RWPE1 (cell line): ENCODE measurements at regions not wholly inside any gene's neighbourhood (a gene's known extent, or its start where the extent isn't known, plus 50 kb on each side); places are given as distances from the start of the nearest gene placed in this dataset.

Source experiments
- CTCF ChIA-PET: fragments of 350-600 bp; sonication (Branson Sonifier 250); formaldehyde crosslinking; extraction: SDS; loops from one replicate; lab custom pipeline; 2021; lab: Yijun Ruan, JAX
- POLR2A ChIA-PET: fragments of 400-600 bp; formaldehyde crosslinking; extraction: SDS; loops from one replicate; lab custom pipeline; 2020; ENCODE audit warnings: antibody characterized with exemption; ENCODE audit not compliant: low non-redundant PET; lab: Yijun Ruan, JAX
- DNase-seq: peaks from one replicate; pipeline ENCODE4 v3.0.0; 2012; ENCODE audit warnings: low spot score
- H3K27ac ChIP-seq: fragments of 450-650 bp; 2 replicates; pipeline ENCODE4 v1.5.1; 2017
- TF ChIP-seq, protein P1 (sequence below): fragments of 450-650 bp; conservative IDR thresholded peaks from 2 replicates; pipeline ENCODE4 v1.5.1; 2017; ENCODE audit warnings: low read depth, mild to moderate bottlenecking

DNA sequence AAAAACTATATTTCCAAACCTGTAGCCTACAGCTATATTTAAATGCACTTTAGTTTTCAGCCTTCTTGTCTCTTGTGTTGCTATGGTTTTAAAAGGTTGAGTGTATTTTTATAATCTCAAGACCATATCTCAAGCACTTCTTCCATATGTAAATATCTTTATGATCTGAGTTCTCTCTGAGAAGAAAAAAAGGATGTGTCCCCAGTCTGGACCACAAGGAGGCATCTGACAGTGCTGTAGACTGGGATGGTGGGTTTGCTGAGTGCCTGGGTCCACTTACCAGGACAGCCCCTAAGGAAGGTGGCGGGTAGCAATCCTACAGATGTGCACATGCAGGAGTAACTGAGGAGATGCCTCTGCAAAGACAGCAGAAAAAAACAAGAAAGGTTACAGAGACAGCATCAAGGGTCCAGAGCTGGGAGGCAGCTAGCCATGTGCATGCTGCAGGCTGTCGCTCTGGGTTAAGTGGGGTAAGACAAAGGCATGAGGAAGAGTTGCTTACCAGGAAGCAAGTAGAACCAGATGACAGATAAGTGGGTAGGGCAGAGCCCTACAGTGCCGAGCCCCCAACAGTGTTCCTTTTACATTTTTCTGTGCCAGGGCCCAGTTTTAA is 70.6 kb upstream of the SNRK start:
- CTCF ChIA-PET: no interaction called here

DNA sequence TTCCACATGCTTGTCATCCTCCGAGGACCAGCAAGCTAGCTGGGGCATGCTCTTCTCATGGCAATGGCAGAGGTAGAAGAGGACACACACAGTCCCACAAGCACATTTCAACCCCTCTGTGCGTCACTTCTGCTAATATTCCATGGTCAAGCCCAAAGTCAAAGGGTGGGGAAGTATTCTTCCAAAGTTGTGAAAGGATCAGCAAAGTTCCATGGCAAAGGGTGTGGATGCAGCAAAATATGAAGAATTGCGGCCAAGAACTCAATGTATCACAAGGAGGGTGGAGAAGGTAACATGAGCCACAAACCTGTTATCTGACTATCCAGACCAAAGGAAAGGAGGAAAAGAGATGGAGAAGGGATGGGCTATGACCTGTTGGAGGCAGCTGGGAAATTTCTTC is 71.2 kb upstream of the SNRK start:
- ChIA-PET CTCF (no interaction called here), POLR2A (interaction anchor here (0.6 kb wide), 1 partner anchor 253 kb away, joined by 4 read pairs; no protein-coding TSS in a partner anchor)
- DNase-seq: no peak
- H3K27ac ChIP-seq: peak overlapping the region; percentile 94
- TF ChIP-seq, protein P1, sequence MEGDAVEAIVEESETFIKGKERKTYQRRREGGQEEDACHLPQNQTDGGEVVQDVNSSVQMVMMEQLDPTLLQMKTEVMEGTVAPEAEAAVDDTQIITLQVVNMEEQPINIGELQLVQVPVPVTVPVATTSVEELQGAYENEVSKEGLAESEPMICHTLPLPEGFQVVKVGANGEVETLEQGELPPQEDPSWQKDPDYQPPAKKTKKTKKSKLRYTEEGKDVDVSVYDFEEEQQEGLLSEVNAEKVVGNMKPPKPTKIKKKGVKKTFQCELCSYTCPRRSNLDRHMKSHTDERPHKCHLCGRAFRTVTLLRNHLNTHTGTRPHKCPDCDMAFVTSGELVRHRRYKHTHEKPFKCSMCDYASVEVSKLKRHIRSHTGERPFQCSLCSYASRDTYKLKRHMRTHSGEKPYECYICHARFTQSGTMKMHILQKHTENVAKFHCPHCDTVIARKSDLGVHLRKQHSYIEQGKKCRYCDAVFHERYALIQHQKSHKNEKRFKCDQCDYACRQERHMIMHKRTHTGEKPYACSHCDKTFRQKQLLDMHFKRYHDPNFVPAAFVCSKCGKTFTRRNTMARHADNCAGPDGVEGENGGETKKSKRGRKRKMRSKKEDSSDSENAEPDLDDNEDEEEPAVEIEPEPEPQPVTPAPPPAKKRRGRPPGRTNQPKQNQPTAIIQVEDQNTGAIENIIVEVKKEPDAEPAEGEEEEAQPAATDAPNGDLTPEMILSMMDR: no peak

More for the DNA sequence above, 70.6 kb upstream of the SNRK start:
- no peak for DNase-seq
- TF ChIP-seq, protein P1: no peak
- H3K27ac ChIP-seq: peak overlapping the region; percentile 94
- POLR2A ChIA-PET: no interaction called here

GRCh38 chr3:43214616-43215015 is 71.7 kb upstream of the SNRK start:
- peak; percentile 67 for DNase-seq
- ChIA-PET CTCF (no interaction called here), POLR2A (interaction anchor here (0.6 kb wide), 1 partner anchor 254 kb away, joined by 4 read pairs; no protein-coding TSS in a partner anchor)
- TF ChIP-seq, protein P1: no peak
- H3K27ac ChIP-seq: peak overlapping the region; percentile 94

DNA sequence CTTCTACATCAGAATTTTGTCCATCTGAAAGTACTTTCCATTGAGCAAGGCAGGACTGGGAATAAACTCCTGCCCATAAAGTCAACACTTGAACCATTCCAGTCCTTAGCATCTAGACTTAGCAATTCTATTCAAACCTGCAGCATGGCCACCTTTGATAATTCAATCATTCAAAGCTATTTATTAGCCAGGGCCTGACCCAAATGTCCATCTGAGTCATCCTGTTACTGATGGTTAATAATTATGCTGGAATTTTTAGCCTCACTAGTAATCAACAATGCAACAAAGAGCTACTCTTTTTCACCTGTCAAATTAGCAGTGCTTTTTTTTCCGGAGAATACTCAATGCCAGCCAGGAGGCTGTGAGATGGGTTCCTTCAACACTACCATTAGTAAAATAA is 72.7 kb upstream of the SNRK start:
- CTCF ChIA-PET: interaction anchor here (0.7 kb wide), 1 partner anchor 73 kb away, joined by 3 read pairs; the partner anchor contains the start of gene SNRK
- TF ChIP-seq, protein P1: no peak
- no peak for DNase-seq
- POLR2A ChIA-PET: no interaction called here
- H3K27ac ChIP-seq: peak overlapping the region; percentile 71

- DNase-seq: no peak
- CTCF ChIA-PET: interaction anchor here (0.7 to 0.8 kb wide), 2 partner anchors 37 to 73 kb away, joined by 3 read pairs; partner anchors contain the start of gene SNRK
- TF ChIP-seq, protein P1: no peak
- peak overlapping the region; percentile 71 for H3K27ac ChIP-seq
- POLR2A ChIA-PET: no interaction called here
These were observed 73.3 kb upstream of the SNRK start for GRCh38 chr3:43212914-43213611.

- TF ChIP-seq, protein P1: no peak
- POLR2A ChIA-PET: no interaction called here
- CTCF ChIA-PET: no interaction called here
- DNase-seq: no peak
- H3K27ac ChIP-seq: no peak overlapping the region
These were observed 74.7 kb upstream of the SNRK start for GRCh38 chr3:43211681-43212080.
